CD4-positive, CD25-positive, alpha-beta regulatory T cell (primary cell): ENCODE measurements at regions not wholly inside any gene's neighbourhood (a gene's known extent, or its start where the extent isn't known, plus 50 kb on each side); places are given as distances from the start of the nearest gene placed in this dataset.

Source experiments
- ATAC-seq, 2 donors: fragments of 150-1000 bp; cut with Tn5 transposase; one replicate each; pipeline ENCODE4 v1.10.0; 2021; ENCODE audit warnings: low read depth in 2 of 2, moderate number of reproducible peaks in 2 of 2, moderate library complexity in 1 of 2
- DNase-seq, 3 donors: peaks; one replicate each; pipeline versions ENCODE4 v3.0.0 to v3.0.0-alpha.2; 2012 to 2022; ENCODE audit warnings: mixed read lengths in 1 of 3
- H3K27ac ChIP-seq: one replicate; pipeline ENCODE4 v1.7.0; 2013; ENCODE audit warnings: mild to moderate bottlenecking, low read length; ENCODE audit not compliant: insufficient read depth, poor library complexity, severe bottlenecking
- H3K27me3 ChIP-seq: one replicate; pipeline ENCODE4 v1.7.0; 2013; ENCODE audit warnings: low read length; ENCODE audit not compliant: control insufficient read depth, insufficient read depth
- H3K36me3 ChIP-seq: one replicate; pipeline ENCODE4 v1.7.0; 2013; ENCODE audit warnings: mild to moderate bottlenecking, low read length, moderate library complexity; ENCODE audit not compliant: control insufficient read depth, insufficient read depth
- H3K4me1 ChIP-seq: 2 replicates; pipeline ENCODE4 v1.7.0; 2013; ENCODE audit warnings: mild to moderate bottlenecking, low read length; ENCODE audit not compliant: insufficient read depth, control insufficient read depth, poor library complexity, severe bottlenecking
- H3K4me3 ChIP-seq: one replicate; pipeline ENCODE4 v1.7.0; 2013; ENCODE audit warnings: low read depth, mild to moderate bottlenecking, low read length, moderate library complexity
- H3K9me3 ChIP-seq, 2 experiments: 1 replicate in 1 of 2; 2 replicates in 1 of 2; pipeline ENCODE4 v1.7.0; 2013; ENCODE audit warnings: low read length in 2 of 2, mild to moderate bottlenecking in 1 of 2, moderate library complexity in 1 of 2; ENCODE audit not compliant: control insufficient read depth in 2 of 2
- H3K27ac Mint-ChIP-seq, 3 donors: one replicate each; pipeline ENCODE4 v1.8.0; 2020 to 2022; ENCODE audit warnings: mild to moderate bottlenecking in 3 of 3, mixed read lengths in 3 of 3, moderate library complexity in 2 of 3
- H3K27me3 Mint-ChIP-seq: one replicate; pipeline ENCODE4 v1.8.0; 2022; ENCODE audit warnings: mild to moderate bottlenecking, mixed read lengths
- H3K36me3 Mint-ChIP-seq: one replicate; pipeline ENCODE4 v1.8.0; 2020; ENCODE audit warnings: mixed read lengths
- H3K4me1 Mint-ChIP-seq, 4 donors: one replicate each; pipeline ENCODE4 v1.8.0; 2020 to 2022; ENCODE audit warnings: mixed read lengths in 4 of 4, mild to moderate bottlenecking in 1 of 4
- H3K4me3 Mint-ChIP-seq, 4 donors: one replicate each; pipeline ENCODE4 v1.8.0; 2020 to 2022; ENCODE audit warnings: mild to moderate bottlenecking in 4 of 4, mixed read lengths in 4 of 4, moderate library complexity in 3 of 4
- H3K9me3 Mint-ChIP-seq, 7 donors: one replicate each; pipeline ENCODE4 v1.8.0; 2020 to 2022; ENCODE audit warnings: mixed read lengths in 7 of 7, mild to moderate bottlenecking in 3 of 7, moderate library complexity in 2 of 7

- Histone ChIP-seq H3K27me3 (no peaks in the 10 kb centered on the region), H3K4me1 (no peaks in the 10 kb centered on the region), H3K4me3 (no peak overlapping the region), H3K27ac (no peak overlapping the region), H3K36me3 (no peaks in the 10 kb centered on the region), H3K9me3 (no peaks in the 10 kb centered on the region)
- no peaks in the 10 kb centered on the region for H3K4me1 Mint-ChIP-seq
- H3K9me3 Mint-ChIP-seq, result peaks cover 0 to 4% (median 0%) of the 10 kb centered on the region in 7 donors
- no peaks in the 10 kb centered on the region for H3K36me3 Mint-ChIP-seq
- ATAC-seq, result no peak
- no peak overlapping the region for H3K4me3 Mint-ChIP-seq
- no peak for DNase-seq
- H3K27ac Mint-ChIP-seq, result no peak overlapping the region
- H3K27me3 Mint-ChIP-seq, result no peaks in the 10 kb centered on the region
These were observed 92.5 kb downstream of the AREG start for GRCh38 chr4:74537459-74537858.

- no peak overlapping the region for H3K27ac Mint-ChIP-seq
- ATAC-seq, result no peak
- H3K36me3 Mint-ChIP-seq, result no peaks in the 10 kb centered on the region
- H3K9me3 Mint-ChIP-seq, result peaks cover 0 to 3% (median 0%) of the 10 kb centered on the region in 7 donors
- Histone ChIP-seq H3K27ac (no peak overlapping the region), H3K9me3 (no peaks in the 10 kb centered on the region), H3K4me1 (no peaks in the 10 kb centered on the region), H3K36me3 (no peaks in the 10 kb centered on the region), H3K4me3 (no peak overlapping the region), H3K27me3 (no peaks in the 10 kb centered on the region)
- H3K4me1 Mint-ChIP-seq, result peaks cover 0 to 7% (median 2%) of the 10 kb centered on the region in 4 donors
- H3K4me3 Mint-ChIP-seq, result no peak overlapping the region
- H3K27me3 Mint-ChIP-seq, result no peaks in the 10 kb centered on the region
- no peak for DNase-seq
These were observed 94.3 kb downstream of the AREG start for GRCh38 chr4:74539044-74539790.

- no peak for DNase-seq
- no peaks in the 10 kb centered on the region for H3K36me3 Mint-ChIP-seq
- Histone ChIP-seq H3K9me3 (no peaks in the 10 kb centered on the region), H3K36me3 (no peaks in the 10 kb centered on the region), H3K4me3 (no peak overlapping the region), H3K4me1 (no peaks in the 10 kb centered on the region), H3K27me3 (no peaks in the 10 kb centered on the region), H3K27ac (no peak overlapping the region)
- peaks cover 0 to 7% (median 2%) of the 10 kb centered on the region in 4 donors for H3K4me1 Mint-ChIP-seq
- no peak overlapping the region for H3K27ac Mint-ChIP-seq
- H3K27me3 Mint-ChIP-seq, result no peaks in the 10 kb centered on the region
- H3K4me3 Mint-ChIP-seq, result no peak overlapping the region
- no peak for ATAC-seq
- H3K9me3 Mint-ChIP-seq, result peaks cover 0 to 3% (median 0%) of the 10 kb centered on the region in 7 donors
These were observed 95.3 kb downstream of the AREG start for GRCh38 chr4:74540193-74540592.

GRCh38 chr4:74541667-74542066 lies 96.7 kb downstream of the AREG start:
- H3K4me1 Mint-ChIP-seq, result peaks cover 0 to 7% (median 2%) of the 10 kb centered on the region in 4 donors
- H3K9me3 Mint-ChIP-seq, result peaks cover 0 to 3% (median 0%) of the 10 kb centered on the region in 7 donors
- DNase-seq, result no peak

GRCh38 chr4:74543231-74543781 lies 98.4 kb downstream of the AREG start:
- no peaks in the 10 kb centered on the region for H3K9me3 ChIP-seq
- H3K4me3 ChIP-seq, result no peak overlapping the region
- ATAC-seq, result no peak
- DNase-seq, result peak in 1 of 3 donors; percentile 42
- no peaks in the 10 kb centered on the region for H3K36me3 ChIP-seq
- Mint-ChIP-seq H3K27ac (no peak overlapping the region), H3K4me3 (no peak overlapping the region), H3K36me3 (no peaks in the 10 kb centered on the region), H3K27me3 (no peaks in the 10 kb centered on the region), H3K4me1 (peaks cover 0 to 7% (median 2%) of the 10 kb centered on the region in 4 donors), H3K9me3 (no peaks in the 10 kb centered on the region)
- no peaks in the 10 kb centered on the region for H3K4me1 ChIP-seq
- no peak overlapping the region for H3K27ac ChIP-seq
- H3K27me3 ChIP-seq, result no peaks in the 10 kb centered on the region

More at GRCh38 chr4:74541667-74542066, 96.7 kb downstream of the AREG start:
- H3K36me3 ChIP-seq, result no peaks in the 10 kb centered on the region
- H3K27me3 ChIP-seq, result no peaks in the 10 kb centered on the region
- no peak overlapping the region for H3K4me3 Mint-ChIP-seq
- H3K36me3 Mint-ChIP-seq, result no peaks in the 10 kb centered on the region
- no peaks in the 10 kb centered on the region for H3K27me3 Mint-ChIP-seq
- no peak overlapping the region for H3K4me3 ChIP-seq
- H3K27ac ChIP-seq, result no peak overlapping the region
- H3K27ac Mint-ChIP-seq, result no peak overlapping the region
- H3K4me1 ChIP-seq, result no peaks in the 10 kb centered on the region
- no peak for ATAC-seq
- no peaks in the 10 kb centered on the region for H3K9me3 ChIP-seq

- H3K27me3 Mint-ChIP-seq, result no peaks in the 10 kb centered on the region
- Histone ChIP-seq H3K4me3 (no peak overlapping the region), H3K36me3 (no peaks in the 10 kb centered on the region), H3K4me1 (no peaks in the 10 kb centered on the region), H3K27me3 (no peaks in the 10 kb centered on the region), H3K9me3 (no peaks in the 10 kb centered on the region), H3K27ac (no peak overlapping the region)
- no peaks in the 10 kb centered on the region for H3K36me3 Mint-ChIP-seq
- no peak overlapping the region for H3K27ac Mint-ChIP-seq
- ATAC-seq, result no peak
- H3K9me3 Mint-ChIP-seq, result no peaks in the 10 kb centered on the region
- no peak overlapping the region for H3K4me3 Mint-ChIP-seq
- H3K4me1 Mint-ChIP-seq, result peaks cover 0 to 7% (median 2%) of the 10 kb centered on the region in 4 donors
- no peak for DNase-seq
These were observed 99.0 kb downstream of the AREG start for GRCh38 chr4:74543983-74544382.

GRCh38 chr4:74544655-74545361 lies 99.9 kb downstream of the AREG start:
- no peaks in the 10 kb centered on the region for H3K4me1 ChIP-seq
- no peaks in the 10 kb centered on the region for H3K36me3 ChIP-seq
- Mint-ChIP-seq H3K36me3 (no peaks in the 10 kb centered on the region), H3K4me1 (peaks cover 0 to 7% (median 2%) of the 10 kb centered on the region in 4 donors), H3K27me3 (no peaks in the 10 kb centered on the region), H3K9me3 (peaks cover 0 to 2% (median 0%) of the 10 kb centered on the region in 7 donors), H3K4me3 (no peak overlapping the region), H3K27ac (no peak overlapping the region)
- no peaks in the 10 kb centered on the region for H3K9me3 ChIP-seq
- no peak overlapping the region for H3K4me3 ChIP-seq
- H3K27ac ChIP-seq, result no peak overlapping the region
- no peaks in the 10 kb centered on the region for H3K27me3 ChIP-seq
- DNase-seq, result no peak
- no peak for ATAC-seq
